NCI-H1092 (cell line): ENCODE measurements at regions not wholly inside any gene's neighbourhood (a gene's known extent, or its start where the extent isn't known, plus 50 kb on each side); places are given as distances from the start of the nearest gene placed in this dataset.

ENCODE experiments used
- DNase-seq: peaks from one replicate; lab custom pipeline; 2025; lab: John Stamatoyannopoulos, UW

DNA sequence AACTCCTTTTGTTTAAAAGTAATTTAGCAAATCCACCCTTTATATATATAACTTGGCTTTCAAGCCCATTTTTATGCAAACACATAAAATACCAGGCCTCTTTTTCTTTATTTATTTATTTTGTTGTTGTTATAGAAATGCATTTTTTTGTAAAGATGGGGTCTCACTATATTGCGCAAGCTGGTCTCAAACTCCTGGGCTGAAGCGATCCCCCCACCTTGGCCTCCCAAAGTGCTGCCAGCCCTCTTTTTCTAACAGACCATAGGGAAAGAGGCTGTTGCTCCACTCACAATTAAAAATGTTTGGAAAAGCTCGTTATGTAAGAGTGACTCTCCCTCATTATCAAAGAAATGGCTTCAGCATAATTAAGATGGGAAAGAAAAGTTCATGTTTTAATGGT is 440.9 kb downstream of the HACE1 start:
- DNase-seq, result no peak

DNA sequence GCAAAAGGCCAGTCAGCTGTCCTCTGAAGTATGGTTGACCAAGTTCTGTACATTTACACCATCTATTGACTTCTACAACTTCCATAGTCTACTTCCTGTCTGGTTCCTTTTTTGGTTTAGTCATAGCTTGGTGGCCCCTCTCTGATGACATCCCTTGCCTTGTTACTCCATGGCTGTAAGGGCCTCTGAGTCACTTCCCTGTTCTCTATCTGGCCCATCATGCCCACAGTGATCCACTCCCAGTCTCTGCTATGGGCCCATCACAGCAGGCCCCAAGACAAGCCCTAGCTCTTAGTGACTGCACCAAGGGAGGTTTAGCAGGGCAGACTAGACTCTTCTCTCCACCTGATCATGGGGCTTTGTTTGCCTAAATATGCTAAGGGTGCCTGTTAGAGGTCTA is 441.6 kb downstream of the HACE1 start:
- DNase-seq, result no peak

DNA sequence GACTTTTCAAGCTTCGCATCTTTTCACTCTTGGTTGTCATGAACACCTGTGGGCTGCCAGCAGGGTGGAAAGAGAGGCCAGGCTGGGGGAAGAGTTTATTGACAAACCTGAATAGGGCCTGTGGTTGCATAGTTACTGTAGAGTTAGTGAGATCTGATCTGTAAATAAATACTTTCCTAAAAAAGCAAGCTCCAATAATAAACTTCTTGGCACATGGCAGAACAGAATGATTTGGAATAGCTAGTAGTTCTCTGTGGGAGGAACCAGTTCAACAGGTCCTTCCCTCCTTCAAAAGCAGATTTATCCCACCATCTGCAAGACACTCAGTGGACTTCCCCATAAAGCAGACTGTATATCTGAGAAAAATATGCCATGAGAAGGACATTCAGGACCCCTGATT is 445.0 kb downstream of the HACE1 start:
- no peak for DNase-seq

DNA sequence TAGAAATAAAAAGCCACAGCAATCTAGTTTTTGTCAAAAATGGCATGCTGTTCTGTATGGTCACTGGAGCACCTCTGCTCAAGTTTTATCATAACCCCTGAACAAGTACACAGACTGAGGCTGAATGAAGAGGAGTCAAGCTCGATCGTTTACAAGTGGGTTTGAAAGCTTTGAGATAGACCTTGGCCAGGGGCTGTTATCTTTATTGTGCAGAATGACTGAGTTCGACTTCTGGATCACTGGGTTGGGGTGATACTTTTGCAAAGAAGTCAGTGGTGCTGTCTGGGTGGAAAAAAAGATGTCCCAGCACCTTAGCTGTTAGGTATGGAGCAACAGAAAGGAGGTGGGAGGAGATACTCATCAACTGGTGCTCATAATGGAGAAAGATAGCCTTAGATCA is 446.0 kb downstream of the HACE1 start:
- no peak for DNase-seq

DNA sequence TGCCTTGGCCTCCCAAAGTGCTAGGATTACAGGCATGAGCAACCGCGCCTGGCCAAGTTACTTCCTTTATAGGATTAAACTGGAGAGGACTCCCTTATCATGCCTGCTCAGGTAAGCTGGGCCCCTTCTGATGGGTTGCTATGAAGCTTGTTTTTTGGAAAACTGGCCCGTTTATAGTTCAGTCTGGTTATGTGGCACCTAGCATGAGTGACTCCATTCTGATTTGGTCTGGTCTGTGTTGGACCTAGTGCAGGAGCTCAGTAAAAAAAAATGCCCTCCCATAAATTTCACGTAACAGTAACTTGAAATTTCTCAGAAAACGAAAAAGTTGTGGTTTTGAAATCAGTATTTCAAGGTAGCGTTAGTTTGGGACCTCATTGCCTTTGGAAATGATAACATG is 448.4 kb downstream of the HACE1 start:
- no peak for DNase-seq

DNA sequence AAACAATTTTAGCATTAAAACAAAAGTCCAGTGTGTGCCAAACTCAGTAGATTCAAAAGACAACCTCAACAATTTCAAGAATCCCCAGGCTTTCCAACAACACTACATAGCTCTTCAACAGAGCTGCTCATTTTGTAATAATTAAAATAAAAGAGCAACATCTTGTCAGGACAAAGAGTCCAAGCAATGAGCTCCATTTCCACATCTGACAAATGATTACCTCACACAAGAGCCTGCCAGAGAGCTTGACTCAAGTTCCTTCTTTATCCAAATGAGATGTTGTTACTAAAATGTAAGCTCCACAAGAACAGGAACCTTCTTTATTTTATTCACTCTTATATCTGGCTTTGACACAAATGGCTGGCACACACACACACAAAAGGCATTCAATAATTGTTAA is 449.8 kb downstream of the HACE1 start:
- DNase-seq, result no peak

DNA sequence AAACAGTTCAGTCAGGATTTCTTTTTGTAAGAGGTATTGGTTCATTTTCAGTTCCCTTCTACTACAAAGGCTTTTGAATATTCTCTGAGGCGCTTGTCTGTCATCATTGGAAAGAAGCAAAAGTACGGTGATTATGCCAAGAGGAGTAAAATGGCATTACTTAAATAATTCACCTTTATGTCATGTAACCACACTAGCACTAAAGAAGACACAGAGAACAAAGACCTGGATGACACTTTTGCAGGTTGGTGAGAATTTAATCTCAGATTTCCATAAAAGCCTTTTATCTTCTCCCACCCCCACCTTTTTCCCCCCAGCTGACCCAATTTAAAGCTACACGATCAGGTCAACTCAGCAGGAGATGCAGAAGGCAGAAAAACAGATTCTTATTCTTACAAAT is 451.8 kb downstream of the HACE1 start:
- DNase-seq, result no peak

DNA sequence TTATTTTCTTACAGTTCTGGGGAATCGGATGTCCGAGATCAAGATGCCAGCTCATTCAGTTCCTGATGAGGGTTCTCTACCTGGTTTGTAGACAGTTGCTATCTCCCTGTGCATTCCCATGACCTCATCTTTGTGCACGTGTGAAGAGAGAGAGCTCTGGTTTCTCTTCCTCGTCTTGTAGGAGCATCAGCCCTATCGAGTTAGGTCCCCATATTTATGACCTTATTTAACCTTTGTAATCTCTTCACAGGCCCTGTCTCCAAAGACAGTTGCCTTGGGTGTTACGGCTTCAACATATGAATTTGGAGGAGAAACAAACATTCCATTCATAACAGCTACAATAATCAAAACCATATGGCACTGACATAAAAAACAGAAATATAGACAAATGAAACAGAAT is 455.3 kb downstream of the HACE1 start:
- DNase-seq, result no peak

DNA sequence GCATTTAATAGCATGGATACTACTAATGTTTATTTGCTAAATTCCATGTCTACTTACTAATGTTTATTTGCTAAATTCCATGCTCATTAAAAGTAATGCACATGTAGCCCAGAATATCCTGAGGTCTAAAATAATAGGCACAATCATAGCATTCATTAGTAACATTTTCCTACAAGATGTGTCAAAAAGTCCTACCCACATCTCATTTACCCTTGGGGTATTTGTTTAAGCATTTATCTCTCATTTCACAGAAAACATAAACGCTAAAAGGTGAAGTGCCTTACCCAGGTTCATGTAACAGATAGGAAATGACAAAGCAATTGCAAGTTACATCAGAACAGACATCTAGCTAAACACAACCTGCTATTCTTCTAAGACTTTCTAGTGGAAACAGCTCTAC is 457.1 kb downstream of the HACE1 start:
- no peak for DNase-seq

DNA sequence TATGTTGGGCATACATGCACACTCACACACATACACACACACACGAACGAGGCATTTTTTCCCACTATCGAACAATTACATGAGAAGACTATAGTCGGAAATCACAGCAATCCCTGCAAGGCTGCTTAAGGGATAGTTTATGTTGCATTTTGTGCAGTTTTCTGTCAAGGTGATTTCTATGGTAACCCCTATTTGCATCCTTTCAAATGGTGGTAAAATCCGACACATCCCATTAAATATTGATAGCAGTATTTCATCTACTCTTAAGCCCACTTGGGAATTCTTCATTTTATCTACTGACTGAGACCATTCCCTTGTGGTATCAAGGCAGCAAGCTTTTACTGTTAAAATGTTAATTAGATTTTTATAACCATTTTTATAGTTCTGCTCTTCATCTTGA is 457.8 kb downstream of the HACE1 start:
- DNase-seq, result no peak

DNA sequence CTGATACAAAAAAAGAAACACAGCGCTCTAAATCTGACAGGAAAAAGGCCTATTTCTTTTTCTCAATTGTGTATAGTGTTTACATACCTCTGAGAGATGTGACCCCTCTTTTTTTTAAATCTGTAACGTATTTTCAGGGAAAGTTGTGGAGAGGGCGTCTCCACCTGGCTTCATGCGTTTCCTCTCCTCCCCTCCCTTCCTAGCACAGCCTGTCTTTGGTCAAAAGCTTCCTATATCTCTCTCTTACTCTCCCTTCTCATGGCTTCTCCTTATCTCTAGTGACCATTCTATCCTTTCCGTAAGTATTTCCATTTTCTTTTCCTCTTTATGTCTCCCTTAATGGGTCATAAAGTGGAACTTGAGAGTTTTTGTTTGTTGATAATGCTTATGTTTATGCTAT is 458.9 kb downstream of the HACE1 start:
- DNase-seq, result no peak

DNA sequence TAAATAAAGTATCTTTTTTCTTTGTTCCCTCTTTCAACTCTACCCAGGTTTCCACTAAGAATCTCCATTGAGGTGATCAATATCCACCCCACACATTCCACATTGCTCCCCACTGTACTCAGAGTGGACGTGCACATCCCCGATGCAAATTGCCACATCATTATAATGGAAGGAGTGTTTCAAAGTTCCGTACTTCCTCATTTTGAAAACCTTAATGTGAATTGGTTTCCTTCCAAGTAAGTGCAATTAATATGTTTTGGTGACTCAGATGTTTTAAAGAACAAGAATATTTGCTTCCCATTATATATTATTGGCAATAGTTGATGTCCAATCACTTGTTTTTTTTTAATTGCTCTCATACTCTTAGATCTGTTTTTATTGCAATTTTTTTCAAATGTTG is 463.6 kb downstream of the HACE1 start:
- DNase-seq, result no peak

DNA sequence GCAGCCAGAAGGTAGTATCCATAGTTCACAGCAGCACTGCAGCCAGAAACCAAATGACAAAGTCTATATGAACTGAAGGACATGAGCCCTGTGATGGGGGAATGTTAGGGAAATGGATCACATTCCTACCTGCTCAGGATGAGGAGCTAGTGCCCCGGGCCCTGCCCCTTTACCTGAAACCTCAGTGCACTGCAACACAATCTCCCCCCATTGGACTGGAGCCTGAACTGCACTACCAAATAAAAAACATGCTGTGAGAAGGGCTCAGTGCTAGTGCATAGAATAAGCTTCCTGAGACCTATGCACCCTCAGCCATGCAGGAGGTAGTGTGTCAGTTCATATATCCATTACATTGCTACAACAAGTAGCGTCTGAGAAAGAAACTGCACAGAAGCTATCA is 477.8 kb downstream of the HACE1 start:
- DNase-seq, result no peak

DNA sequence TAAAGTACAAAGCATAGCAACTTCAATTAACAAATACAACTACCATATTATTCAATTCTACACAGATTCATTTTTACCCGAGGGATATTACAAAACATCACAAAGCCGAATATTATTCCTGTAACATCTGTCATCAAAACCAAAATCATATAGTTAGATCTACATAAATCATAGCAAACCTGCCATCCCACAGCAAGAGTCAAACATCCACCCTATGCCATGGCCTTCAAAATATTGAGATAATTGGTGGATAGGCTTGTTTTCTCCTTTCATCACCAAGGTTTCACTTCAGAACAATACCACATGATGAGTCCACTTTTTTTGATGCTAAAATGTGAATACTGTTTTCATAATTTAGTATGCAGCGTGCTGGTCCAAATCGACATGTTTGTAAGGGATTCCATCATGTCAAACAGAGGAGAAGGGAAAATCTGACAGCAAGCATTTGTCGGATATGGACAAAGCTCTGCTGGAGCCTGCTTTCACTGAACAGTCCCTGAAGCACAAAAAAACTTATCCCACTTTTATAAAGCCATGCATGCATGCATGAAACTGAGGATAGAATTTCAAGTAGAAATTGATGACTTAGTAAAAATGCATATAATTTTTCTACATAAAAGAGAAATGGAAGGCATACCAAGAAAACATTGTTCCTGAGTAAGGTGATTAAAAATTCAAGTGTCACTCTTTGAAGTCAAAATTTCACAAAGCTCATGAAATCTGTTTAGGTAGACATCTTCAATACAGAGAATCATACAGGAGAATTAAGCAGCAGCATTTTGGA is 494.1 kb downstream of the HACE1 start:
- DNase-seq, result no peak

DNA sequence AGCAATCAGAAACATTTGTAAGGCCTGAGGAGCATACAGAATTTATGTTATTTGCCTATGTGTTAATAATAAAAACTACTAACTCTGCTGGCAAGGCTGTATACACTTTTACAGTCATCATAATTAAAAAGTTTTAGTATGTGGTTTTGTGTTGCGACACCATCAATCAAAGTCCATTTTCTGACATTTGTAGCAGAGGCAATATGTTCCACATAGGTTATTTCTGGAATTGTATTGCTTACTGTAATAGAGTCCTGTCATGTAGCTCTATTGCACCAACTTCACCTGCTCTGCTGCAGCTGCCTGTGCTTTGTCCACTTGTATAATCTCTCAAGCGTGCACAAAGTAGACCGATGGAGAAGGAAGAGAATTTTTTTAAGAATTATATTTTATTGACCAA is 501.8 kb downstream of the HACE1 start:
- DNase-seq, result no peak

DNA sequence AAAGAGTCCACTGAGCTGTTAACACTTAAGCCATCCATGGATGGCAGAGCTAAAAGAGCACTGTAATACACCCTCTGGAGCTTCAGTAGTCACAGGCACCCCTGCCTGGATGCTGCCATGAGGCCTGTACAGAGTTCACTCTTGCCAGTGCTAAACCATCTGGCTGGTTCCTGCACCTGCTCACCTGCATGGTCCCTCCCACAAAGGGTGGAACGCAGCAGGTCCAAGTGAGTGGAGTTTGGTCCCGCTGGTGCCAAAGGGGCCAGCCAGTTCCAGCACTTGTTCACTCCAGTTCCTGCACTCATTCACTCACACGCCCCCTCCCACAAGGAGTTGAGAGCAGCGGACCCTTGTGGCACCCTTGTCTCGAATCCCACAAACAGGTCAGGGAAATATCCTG is 503.5 kb downstream of the HACE1 start:
- no peak for DNase-seq

DNA sequence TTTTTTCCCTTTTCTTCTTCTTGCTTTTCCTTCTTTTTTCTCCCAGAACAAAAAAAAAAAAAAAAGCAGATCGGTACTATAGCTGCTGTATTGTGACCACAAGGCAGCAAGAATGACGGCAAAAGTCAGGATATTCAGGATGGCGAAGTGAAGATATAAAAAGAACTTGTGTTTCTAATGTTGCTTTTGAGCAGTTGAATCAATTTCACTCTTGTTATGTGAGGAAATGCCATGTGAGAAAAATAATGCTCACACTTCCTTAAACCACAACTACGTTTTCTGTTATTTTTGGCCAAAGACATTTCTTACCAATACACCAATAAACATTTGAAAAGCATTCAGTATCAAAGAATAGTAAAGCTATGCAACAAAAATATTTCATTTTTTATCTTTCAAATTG is 510.5 kb downstream of the HACE1 start:
- DNase-seq, result no peak

DNA sequence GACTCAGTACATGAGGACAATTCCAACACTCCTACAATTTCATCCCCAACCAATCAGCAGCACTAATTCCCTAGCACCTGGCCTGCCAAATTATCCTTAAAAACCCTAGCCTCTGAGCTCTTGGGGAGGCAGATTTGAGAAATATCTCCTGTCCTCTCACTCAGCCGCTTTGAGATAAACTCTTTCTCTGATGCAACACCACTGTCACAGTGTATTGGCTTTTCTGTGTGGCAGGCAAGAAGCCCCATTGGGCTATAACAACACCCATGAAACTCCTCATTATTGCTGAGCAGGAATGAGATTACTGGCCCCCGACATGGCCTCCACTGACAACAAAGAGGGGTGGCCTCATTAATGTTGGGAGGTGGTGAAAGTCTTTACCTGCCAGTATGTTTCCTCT is 515.5 kb downstream of the HACE1 start:
- DNase-seq, result no peak

DNA sequence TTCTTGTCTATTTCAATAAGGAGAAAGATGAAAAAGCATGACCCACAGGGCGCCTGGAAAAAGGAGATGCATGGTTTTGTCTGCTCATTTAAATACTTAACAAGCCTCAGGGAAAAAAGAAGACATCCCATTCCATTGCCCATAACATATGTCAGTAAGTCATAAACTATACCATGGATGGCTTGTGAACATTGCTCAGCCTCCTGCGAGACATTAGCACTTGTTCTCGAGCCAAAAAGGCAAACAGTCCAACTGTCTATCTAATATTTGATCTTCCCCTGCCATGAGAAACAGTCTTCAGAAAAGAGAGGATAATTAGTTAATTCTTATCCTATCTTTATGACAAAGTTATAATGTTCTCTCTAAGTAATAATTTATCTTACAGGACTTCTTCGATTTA is 527.4 kb downstream of the HACE1 start:
- DNase-seq, result no peak

DNA sequence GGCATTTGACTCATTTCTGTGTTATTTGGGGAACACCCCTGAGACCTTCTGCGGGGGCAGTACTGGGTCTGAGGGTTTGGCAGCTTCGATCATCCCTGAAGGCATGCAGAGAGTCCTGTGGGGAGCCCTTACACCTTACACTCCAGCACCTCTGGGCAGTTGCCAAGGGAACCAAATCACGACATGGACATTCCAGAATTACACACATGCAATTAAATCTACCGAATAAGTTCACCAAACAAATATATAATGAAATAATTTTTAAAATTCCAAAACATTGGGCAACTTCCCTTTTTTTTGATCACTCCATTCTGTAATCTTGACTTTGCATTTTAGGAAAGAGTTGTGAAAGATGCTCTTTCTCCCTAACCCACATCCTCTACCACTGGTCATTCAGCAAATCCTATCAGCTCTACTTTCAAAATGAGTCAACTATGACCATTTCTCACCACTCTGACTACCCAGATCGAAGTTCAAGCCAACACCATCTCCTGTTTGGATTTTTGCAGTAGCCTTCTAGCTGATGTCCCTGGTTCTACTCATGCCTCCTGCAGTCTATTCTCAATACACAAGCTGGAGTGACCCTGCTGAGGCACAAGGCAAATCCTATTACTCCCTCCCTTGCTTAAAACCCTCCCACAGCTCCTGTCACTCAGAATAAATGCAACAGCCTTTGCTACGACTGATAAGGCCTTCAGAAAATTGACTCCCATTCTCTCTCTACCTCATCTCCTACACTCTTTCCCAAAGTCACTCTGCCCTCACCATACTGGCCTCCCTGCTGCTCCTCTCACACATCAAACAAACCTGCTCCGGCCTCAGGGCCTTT is 533.3 kb downstream of the HACE1 start:
- DNase-seq, result no peak

DNA sequence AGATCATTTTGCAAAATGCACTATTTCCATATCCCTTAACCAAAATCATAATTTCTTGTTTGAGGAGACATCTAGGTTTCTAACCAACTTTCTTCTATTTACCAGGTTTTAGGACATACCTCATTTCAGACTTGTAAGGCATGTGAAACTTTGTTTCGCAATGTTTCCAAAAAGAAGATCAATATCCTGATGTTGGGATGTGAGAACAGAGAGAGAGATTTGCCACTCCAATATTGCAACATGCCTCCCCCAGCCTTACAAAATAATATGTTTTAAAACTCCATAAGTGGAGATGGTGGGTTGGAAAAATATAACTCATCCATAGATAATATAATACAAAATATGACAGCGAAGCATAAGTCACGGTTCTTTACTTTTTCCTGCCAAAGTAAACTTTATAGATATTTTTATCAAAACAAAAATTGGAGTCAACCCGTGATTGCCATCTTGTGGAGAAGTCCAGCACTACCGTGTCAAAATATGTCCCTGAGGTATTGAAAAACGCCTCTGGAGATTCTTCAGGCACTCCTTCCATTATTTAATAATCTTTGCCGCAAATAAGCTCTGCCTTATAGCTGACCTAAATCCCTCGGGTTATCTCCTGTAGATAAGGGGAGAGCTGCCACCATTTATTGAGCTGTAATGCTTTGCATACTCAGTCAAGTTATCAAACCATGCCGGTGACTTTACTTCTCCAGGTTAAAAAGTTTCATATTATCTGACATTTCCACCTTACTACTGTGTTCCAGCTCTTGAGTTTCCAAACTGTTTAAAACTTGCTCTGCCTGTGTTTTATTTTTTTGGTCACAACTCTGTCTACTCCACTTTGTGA is 534.2 kb downstream of the HACE1 start:
- DNase-seq, result no peak

DNA sequence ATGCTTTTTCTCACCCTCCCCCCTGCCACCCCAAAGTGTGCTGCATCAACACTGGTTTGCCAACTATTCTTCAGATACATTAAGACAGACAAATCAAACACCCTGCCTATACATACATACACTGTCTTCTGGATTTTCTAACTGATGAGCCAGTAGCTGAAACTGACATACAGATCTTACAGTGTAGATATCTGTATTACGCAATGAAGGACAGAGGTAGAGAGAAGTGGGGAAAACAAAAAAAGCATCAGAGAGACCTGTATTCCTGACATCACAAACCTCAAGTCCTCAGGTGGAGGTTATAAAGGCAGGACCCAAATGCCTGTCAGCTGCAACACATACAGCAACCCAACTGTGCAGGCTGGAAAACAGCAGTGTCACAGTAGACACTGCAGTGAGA is 535.4 kb downstream of the HACE1 start:
- no peak for DNase-seq

DNA sequence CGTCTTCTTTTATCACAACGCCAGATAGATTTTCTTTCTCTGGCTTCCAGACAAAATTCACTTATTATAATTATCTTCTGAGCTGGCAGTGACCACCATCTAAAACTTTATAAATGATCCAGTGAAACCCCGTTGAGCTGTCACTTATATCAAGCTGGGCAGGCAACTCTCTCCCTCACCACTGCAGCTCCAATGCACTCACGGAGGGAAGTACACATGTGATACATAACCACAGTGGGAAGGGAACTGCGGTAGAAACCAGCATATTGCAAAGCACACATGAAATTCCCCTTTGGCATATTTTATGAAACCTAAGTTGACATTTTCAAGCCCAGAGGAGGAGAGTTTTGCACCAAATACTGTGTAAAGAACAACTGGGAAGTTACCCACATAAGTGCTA is 536.9 kb downstream of the HACE1 start:
- DNase-seq, result no peak
